ENCODE measurements at regions not wholly inside any gene's neighbourhood (a gene's known extent, or its start where the extent isn't known, plus 50 kb on each side); places are given as distances from the start of the nearest gene placed in this dataset.

DNA sequence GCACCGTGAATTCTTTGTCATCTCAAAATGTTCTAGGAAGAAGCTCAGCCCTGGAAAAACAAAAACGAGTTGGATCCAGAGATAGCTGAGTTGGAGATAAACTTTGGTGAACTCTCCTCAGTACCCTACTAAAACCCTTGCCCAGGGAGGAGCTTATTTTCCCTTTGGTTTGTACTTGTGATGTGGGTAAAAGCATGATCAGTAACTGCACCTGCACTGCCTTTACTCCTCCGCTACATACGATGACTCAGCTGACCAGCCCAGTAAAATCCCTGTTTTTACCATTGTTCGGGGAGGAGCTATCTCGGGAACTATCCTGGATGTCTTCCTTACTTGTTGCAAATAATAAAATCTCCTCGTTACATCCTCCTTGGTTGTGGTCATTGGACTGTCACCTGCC lies 359.3 kb downstream of the SH2D4B start:
- no peak for TF ChIP-seq POLR2A (IDR thresholded peaks at IDR 0.05)
- TF ChIP-seq, protein P1, sequence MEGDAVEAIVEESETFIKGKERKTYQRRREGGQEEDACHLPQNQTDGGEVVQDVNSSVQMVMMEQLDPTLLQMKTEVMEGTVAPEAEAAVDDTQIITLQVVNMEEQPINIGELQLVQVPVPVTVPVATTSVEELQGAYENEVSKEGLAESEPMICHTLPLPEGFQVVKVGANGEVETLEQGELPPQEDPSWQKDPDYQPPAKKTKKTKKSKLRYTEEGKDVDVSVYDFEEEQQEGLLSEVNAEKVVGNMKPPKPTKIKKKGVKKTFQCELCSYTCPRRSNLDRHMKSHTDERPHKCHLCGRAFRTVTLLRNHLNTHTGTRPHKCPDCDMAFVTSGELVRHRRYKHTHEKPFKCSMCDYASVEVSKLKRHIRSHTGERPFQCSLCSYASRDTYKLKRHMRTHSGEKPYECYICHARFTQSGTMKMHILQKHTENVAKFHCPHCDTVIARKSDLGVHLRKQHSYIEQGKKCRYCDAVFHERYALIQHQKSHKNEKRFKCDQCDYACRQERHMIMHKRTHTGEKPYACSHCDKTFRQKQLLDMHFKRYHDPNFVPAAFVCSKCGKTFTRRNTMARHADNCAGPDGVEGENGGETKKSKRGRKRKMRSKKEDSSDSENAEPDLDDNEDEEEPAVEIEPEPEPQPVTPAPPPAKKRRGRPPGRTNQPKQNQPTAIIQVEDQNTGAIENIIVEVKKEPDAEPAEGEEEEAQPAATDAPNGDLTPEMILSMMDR (IDR thresholded peaks at IDR 0.05 in 4 of 5, conservative IDR thresholded peaks at IDR 0.05 in 1 of 5) = no peak
- H3K27ac ChIP-seq = no peak overlapping the region
- no peaks in the 10 kb centered on the region for H3K4me1 ChIP-seq
- in situ Hi-C loops (cut with MboI; ENCODE audit: low sequenced_read_pairs in 4 of 4) = no loop called here
- ATAC-seq (no peak), DNase-seq (no peak)
- H3K36me3 ChIP-seq = no peaks in the 10 kb centered on the region
- no peak overlapping the region for H3K4me3 ChIP-seq
- intact Hi-C loops (cut with DNase I; ENCODE audit: low total_unique reads) = no loop called here
- no peaks in the 10 kb centered on the region for H3K27me3 ChIP-seq
- no peaks in the 10 kb centered on the region for H3K9me3 ChIP-seq

DNA sequence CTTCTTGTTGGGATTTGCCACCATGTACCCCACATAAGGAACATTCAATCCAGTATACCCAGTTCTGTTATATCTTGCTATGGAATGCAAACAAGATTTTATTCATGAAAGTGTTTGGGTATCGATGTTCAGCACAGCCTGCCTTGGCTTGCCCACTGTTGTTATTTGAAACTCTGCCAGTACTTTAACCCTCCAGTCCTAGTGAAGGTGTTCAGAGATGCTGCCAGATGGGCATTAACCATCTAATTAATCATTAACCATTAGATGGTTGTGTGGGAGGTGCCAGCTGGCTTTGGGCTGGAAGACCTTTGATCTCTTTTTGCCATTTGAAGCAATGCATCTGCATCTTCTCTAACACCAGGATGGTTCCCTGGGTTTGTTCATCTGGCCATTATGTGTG lies 363.0 kb downstream of the SH2D4B start:
- ATAC-seq = no peak

DNA sequence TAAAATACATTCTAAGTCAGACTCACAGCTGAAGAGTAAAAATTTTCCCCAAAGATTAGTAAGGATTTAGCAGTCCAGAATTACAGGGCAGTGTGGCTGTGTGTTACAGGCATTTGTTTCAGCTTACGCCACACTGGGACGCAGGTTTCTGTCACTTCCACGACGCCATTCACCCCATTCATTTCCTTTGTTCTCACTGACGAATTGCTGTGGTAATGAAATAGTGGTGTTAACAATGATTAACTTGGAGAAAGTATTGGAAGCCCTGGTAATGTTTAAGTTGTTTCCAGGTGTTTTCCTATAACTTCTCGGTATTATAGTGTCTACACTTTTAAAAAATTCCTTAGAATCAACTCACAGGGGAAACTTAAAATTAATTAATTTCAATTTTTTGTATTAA lies 370.9 kb downstream of the SH2D4B start:
- TF ChIP-seq, protein P1 (IDR thresholded peaks at IDR 0.05 in 4 of 5, conservative IDR thresholded peaks at IDR 0.05 in 1 of 5) = no peak
- TF ChIP-seq POLR2A (IDR thresholded peaks at IDR 0.05) = no peak
- H3K27ac ChIP-seq = no peak overlapping the region
- no peak for DNase-seq
- H3K4me3 ChIP-seq = no peak overlapping the region
- no peaks in the 10 kb centered on the region for H3K4me1 ChIP-seq
- H3K9me3 ChIP-seq = no peaks in the 10 kb centered on the region
- no peak for ATAC-seq
- in situ Hi-C loops (cut with MboI; ENCODE audit: low sequenced_read_pairs in 4 of 4) = no loop called here
- intact Hi-C loops (cut with DNase I; ENCODE audit: low total_unique reads) = no loop called here
- H3K36me3 ChIP-seq = no peaks in the 10 kb centered on the region
- H3K27me3 ChIP-seq = no peaks in the 10 kb centered on the region

More for the DNA sequence above, 363.0 kb downstream of the SH2D4B start:
- intact Hi-C loops (cut with DNase I; ENCODE audit: low total_unique reads) (no loop called here), in situ Hi-C loops (cut with MboI; ENCODE audit: low sequenced_read_pairs in 4 of 4) (no loop called here)
- Histone ChIP-seq H3K27me3 (no peaks in the 10 kb centered on the region), H3K27ac (no peak overlapping the region), H3K4me3 (no peak overlapping the region), H3K9me3 (no peaks in the 10 kb centered on the region), H3K36me3 (no peaks in the 10 kb centered on the region), H3K4me1 (no peaks in the 10 kb centered on the region)
- TF ChIP-seq POLR2A (IDR thresholded peaks at IDR 0.05) = no peak
- TF ChIP-seq, protein P1 (IDR thresholded peaks at IDR 0.05 in 4 of 5, conservative IDR thresholded peaks at IDR 0.05 in 1 of 5) = no peak
- no peak for DNase-seq

DNA sequence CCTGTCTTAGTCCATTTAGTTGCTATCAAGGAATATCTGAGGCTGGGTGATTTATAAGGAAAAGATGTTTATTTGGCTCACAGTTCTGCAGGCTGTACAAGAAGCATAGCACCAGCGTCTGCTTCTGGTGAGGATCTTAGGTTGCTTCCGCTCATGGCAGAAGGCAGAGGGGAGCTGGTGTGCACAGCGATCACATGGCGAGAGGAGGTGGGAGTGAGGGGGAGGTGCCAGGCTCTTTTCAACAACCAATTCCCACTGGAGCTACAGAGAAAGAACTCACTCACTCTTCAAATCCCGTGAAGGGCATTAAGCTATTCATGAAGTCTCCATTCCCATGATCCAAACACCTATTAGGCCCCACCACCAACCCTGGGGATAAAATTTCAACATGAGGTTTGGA lies 371.6 kb downstream of the SH2D4B start:
- in situ Hi-C loops (cut with MboI; ENCODE audit: low sequenced_read_pairs in 4 of 4) = no loop called here

DNA sequence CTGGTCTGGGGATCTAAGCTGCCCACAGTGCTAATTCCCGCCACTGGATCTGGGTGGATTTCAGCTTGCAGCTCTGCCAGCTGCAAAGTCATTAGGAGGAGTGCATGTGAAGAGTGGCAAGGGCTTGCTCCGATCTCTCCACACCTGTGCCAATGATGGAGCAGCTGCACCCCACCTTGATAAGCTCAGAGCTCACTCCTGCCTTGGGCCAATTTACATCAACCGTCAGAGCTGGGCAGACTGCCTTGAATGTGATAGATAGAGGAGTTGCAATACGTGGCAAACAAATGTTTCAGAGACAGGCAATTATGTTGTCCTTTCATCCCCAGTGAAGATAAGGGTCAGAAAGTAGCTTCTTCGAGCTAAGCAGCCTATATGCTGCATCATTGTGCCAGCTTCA lies 379.9 kb downstream of the SH2D4B start:
- H3K9me3 ChIP-seq = no peaks in the 10 kb centered on the region
- no peaks in the 10 kb centered on the region for H3K27me3 ChIP-seq
- DNase-seq (no peak), ATAC-seq (no peak)
- no peak overlapping the region for H3K27ac ChIP-seq
- in situ Hi-C loops (cut with MboI; ENCODE audit: low sequenced_read_pairs in 4 of 4) (no loop called here), intact Hi-C loops (cut with DNase I; ENCODE audit: low total_unique reads) (no loop called here)
- TF ChIP-seq, protein P1 (IDR thresholded peaks at IDR 0.05 in 4 of 5, conservative IDR thresholded peaks at IDR 0.05 in 1 of 5) = no peak
- TF ChIP-seq POLR2A (IDR thresholded peaks at IDR 0.05) = no peak
- no peak overlapping the region for H3K4me3 ChIP-seq
- no peaks in the 10 kb centered on the region for H3K36me3 ChIP-seq
- no peaks in the 10 kb centered on the region for H3K4me1 ChIP-seq

More for the DNA sequence above, 371.6 kb downstream of the SH2D4B start:
- H3K27me3 ChIP-seq = no peaks in the 10 kb centered on the region
- no peaks in the 10 kb centered on the region for H3K36me3 ChIP-seq
- H3K27ac ChIP-seq = no peak overlapping the region
- no peak overlapping the region for H3K4me3 ChIP-seq
- no peak for ATAC-seq
- intact Hi-C loops (cut with DNase I; ENCODE audit: low total_unique reads) = no loop called here
- no peak for TF ChIP-seq POLR2A (IDR thresholded peaks at IDR 0.05)
- TF ChIP-seq, protein P1 (IDR thresholded peaks at IDR 0.05 in 4 of 5, conservative IDR thresholded peaks at IDR 0.05 in 1 of 5) = no peak
- no peaks in the 10 kb centered on the region for H3K4me1 ChIP-seq
- no peak for DNase-seq
- H3K9me3 ChIP-seq = no peaks in the 10 kb centered on the region
